ENCODE measurements at regions not wholly inside any gene's neighbourhood (a gene's known extent, or its start where the extent isn't known, plus 50 kb on each side); places are given as distances from the start of the nearest gene placed in this dataset.
A peak's percentile ranks its signal among the peaks of the same experiment; 100 is the strongest.
"Not testable (repeated sequence)": the region's sequence is repeated elsewhere in the genome, so short reads cannot be mapped to it uniquely, and the experiment has no call there.

DNA sequence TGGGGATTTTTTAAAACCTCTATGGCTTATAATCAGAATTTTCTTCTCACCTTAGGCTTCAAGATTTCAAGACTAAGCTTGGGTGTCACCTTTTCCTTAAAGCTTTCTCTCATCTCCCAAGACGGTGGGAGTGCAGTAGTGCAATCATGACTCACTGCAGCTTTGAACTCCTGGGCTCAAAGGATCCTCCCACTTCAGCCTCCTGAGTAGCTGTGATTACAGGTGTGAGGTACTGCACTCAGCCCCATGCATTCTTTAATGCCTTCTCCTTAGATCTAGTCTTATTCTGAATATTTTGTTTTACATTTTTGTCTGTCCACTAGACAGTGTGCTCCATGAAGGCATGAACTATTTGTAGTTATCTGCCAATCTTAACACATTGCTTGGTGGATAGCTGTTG lies 55.7 kb upstream of the FAT3 start:
- H3K27ac ChIP-seq = no peak overlapping the region
- in situ Hi-C loops (cut with MboI; ENCODE audit: low pct_unique_long_range_greater_than_20kb in 2 of 9, low sequenced_read_pairs in 9 of 9, unreplicated experiment in 9 of 9) = no loop called here
- no peaks in the 10 kb centered on the region for H3K4me1 ChIP-seq (replicated peaks in 1 of 2)
- WGBS, 10 experiments = 0 to 86% (median 56%) methylated on average over 1 of the region's 1 CpG; no CpG with 5 or more reads in 4 of the 10 experiments
- H3K4me3 ChIP-seq = no peak overlapping the region
- ATAC-seq (replicated peaks in 6 of 8) = no peak

- 25 to 100% (median 72%) methylated on average over 1 to 4 of the region's 4 CpGs for whole genome bisulfite sequencing, 10 experiments
- no peak overlapping the region for H3K4me3 ChIP-seq
- in situ Hi-C loops (cut with MboI; ENCODE audit: low pct_unique_long_range_greater_than_20kb in 2 of 9, low sequenced_read_pairs in 9 of 9, unreplicated experiment in 9 of 9) = no loop called here
Measured at GRCh38 chr11:92167571-92167970, 57.0 kb upstream of the FAT3 start.

GRCh38 chr11:92166335-92166734 lies 58.3 kb upstream of the FAT3 start:
- 0 to 92% (median 60%) methylated on average over 1 to 3 of the region's 3 CpGs; no CpG with 5 or more reads in 2 of the 10 experiments for WGBS, 10 experiments
- H3K4me3 ChIP-seq = no peak overlapping the region
- H3K27ac ChIP-seq = no peak overlapping the region
- ATAC-seq (replicated peaks in 6 of 8) = no peak
- in situ Hi-C loops (cut with MboI; ENCODE audit: low pct_unique_long_range_greater_than_20kb in 2 of 9, low sequenced_read_pairs in 9 of 9, unreplicated experiment in 9 of 9) = no loop called here
- H3K4me1 ChIP-seq (replicated peaks in 1 of 2) = no peaks in the 10 kb centered on the region

More at GRCh38 chr11:92167571-92167970, 57.0 kb upstream of the FAT3 start:
- no peak for ATAC-seq (replicated peaks in 6 of 8)
- no peaks in the 10 kb centered on the region for H3K4me1 ChIP-seq (replicated peaks in 1 of 2)
- no peak overlapping the region for H3K27ac ChIP-seq

DNA sequence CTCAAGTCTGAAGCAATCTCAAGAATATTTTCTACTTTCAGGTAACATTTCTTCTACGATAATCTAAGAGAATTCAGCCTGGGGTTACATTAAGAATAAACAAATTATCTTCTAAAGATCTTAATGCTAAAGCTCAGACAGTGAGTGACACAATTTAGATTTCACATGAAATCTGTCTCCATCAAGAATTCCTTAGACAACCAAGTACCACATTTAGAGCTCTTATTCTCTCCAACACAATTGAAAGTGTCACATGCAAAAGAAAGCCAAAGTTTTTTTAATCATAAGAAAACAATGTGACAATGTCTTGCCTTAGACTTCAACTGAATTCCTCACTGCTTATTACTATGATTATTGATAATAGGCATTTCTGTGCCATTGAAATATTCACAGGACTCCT lies 60.7 kb upstream of the FAT3 start:
- WGBS, 10 experiments = 0 to 100% (median 83%) methylated on average over 1 of the region's 1 CpG
- in situ Hi-C loops (cut with MboI; ENCODE audit: low pct_unique_long_range_greater_than_20kb in 2 of 9, low sequenced_read_pairs in 9 of 9, unreplicated experiment in 9 of 9) = no loop called here

GRCh38 chr11:92162776-92163175 lies 61.8 kb upstream of the FAT3 start:
- in situ Hi-C loops (cut with MboI; ENCODE audit: low pct_unique_long_range_greater_than_20kb in 2 of 9, low sequenced_read_pairs in 9 of 9, unreplicated experiment in 9 of 9) = no loop called here
- Histone ChIP-seq H3K27ac (no peak overlapping the region), H3K4me1 (replicated peaks in 1 of 2) (no peaks in the 10 kb centered on the region), H3K4me3 (no peak overlapping the region)
- 0 to 100% (median 60%) methylated on average over 1 to 2 of the region's 2 CpGs; no CpG with 5 or more reads in 3 of the 10 experiments for WGBS, 10 experiments
- no peak for ATAC-seq (replicated peaks in 6 of 8)

More for the DNA sequence above, 60.7 kb upstream of the FAT3 start:
- Histone ChIP-seq H3K27ac (no peak overlapping the region), H3K4me1 (replicated peaks in 1 of 2) (no peaks in the 10 kb centered on the region), H3K4me3 (no peak overlapping the region)
- no peak for ATAC-seq (replicated peaks in 6 of 8)

DNA sequence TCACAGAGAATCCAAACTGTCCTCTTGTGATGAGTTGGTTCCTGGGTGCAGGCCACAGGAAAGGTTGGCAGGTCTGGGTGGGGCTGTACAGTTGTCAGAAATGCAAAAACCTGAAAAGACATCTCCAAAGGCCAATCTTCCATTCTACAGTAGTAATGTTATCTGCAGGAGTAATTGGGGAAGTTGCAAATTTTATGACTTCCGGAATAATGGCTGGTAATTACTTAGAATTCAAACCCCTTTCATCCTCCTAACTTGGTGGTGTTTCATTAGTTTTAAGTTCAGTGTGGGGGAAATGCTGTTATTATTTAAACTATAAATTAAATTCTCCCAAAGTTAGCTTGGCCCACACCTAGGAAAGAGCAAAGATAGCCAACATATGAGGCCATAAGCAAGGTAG lies 64.7 kb upstream of the FAT3 start:
- WGBS, 10 experiments = 40 to 100% (median 81%) methylated on average over 1 of the region's 1 CpG; no CpG with 5 or more reads in 2 of the 10 experiments
- in situ Hi-C loops (cut with MboI; ENCODE audit: low pct_unique_long_range_greater_than_20kb in 2 of 9, low sequenced_read_pairs in 9 of 9, unreplicated experiment in 9 of 9) = no loop called here
- ATAC-seq (replicated peaks in 6 of 8) = no peak

GRCh38 chr11:92157390-92157789 lies 67.2 kb upstream of the FAT3 start:
- no CpG with 5 or more reads among the region's 35 CpGs for WGBS, 10 experiments
- in situ Hi-C loops (cut with MboI; ENCODE audit: low pct_unique_long_range_greater_than_20kb in 2 of 9, low sequenced_read_pairs in 9 of 9, unreplicated experiment in 9 of 9); H3K4me3 ChIP-seq; ATAC-seq (replicated peaks in 6 of 8); H3K4me1 ChIP-seq (replicated peaks in 1 of 2); H3K27ac ChIP-seq: not testable (repeated sequence)

More for the DNA sequence above, 64.7 kb upstream of the FAT3 start:
- H3K27ac ChIP-seq = no peak overlapping the region
- H3K4me1 ChIP-seq (replicated peaks in 1 of 2) = no peaks in the 10 kb centered on the region
- H3K4me3 ChIP-seq = no peak overlapping the region

GRCh38 chr11:92154611-92155010 lies 70.0 kb upstream of the FAT3 start:
- H3K4me3 ChIP-seq = no peak overlapping the region
- H3K27ac ChIP-seq = no peak overlapping the region
- no peak for ATAC-seq (replicated peaks in 6 of 8)
- WGBS, 10 experiments = 0 to 100% (median 82%) methylated on average over 1 to 3 of the region's 4 CpGs; no CpG with 5 or more reads in 2 of the 10 experiments
- in situ Hi-C loops (cut with MboI; ENCODE audit: low pct_unique_long_range_greater_than_20kb in 2 of 9, low sequenced_read_pairs in 9 of 9, unreplicated experiment in 9 of 9) = no loop called here
- H3K4me1 ChIP-seq (replicated peaks in 1 of 2) = no peaks in the 10 kb centered on the region

GRCh38 chr11:92154110-92154509 lies 70.5 kb upstream of the FAT3 start:
- Histone ChIP-seq H3K4me1 (replicated peaks in 1 of 2) (no peaks in the 10 kb centered on the region), H3K27ac (no peak overlapping the region), H3K4me3 (no peak overlapping the region)
- 36 to 73% (median 52%) methylated on average over 1 to 2 of the region's 2 CpGs for WGBS, 10 experiments
- in situ Hi-C loops (cut with MboI; ENCODE audit: low pct_unique_long_range_greater_than_20kb in 2 of 9, low sequenced_read_pairs in 9 of 9, unreplicated experiment in 9 of 9) = no loop called here
- no peak for ATAC-seq (replicated peaks in 6 of 8)

- no peak overlapping the region for H3K27ac ChIP-seq
- H3K4me3 ChIP-seq = no peak overlapping the region
- in situ Hi-C loops (cut with MboI; ENCODE audit: low pct_unique_long_range_greater_than_20kb in 2 of 9, low sequenced_read_pairs in 9 of 9, unreplicated experiment in 9 of 9) = no loop called here
- ATAC-seq (replicated peaks in 6 of 8) = no peak
- 4 to 100% (median 95%) methylated on average over 1 to 2 of the region's 2 CpGs; no CpG with 5 or more reads in 1 of the 10 experiments for WGBS, 10 experiments
- no peaks in the 10 kb centered on the region for H3K4me1 ChIP-seq (replicated peaks in 1 of 2)
Measured at GRCh38 chr11:92153542-92153941, 71.1 kb upstream of the FAT3 start.

GRCh38 chr11:92152245-92152644 lies 72.4 kb upstream of the FAT3 start:
- Histone ChIP-seq H3K4me3 (no peak overlapping the region), H3K4me1 (replicated peaks in 1 of 2) (no peaks in the 10 kb centered on the region), H3K27ac (no peak overlapping the region)
- ATAC-seq (replicated peaks in 6 of 8) = peak in 1 of 8 experiments; percentile 60
- 0 to 100% (median 59%) methylated on average over 1 to 7 of the region's 7 CpGs; no CpG with 5 or more reads in 4 of the 10 experiments for WGBS, 10 experiments
- in situ Hi-C loops (cut with MboI; ENCODE audit: low pct_unique_long_range_greater_than_20kb in 2 of 9, low sequenced_read_pairs in 9 of 9, unreplicated experiment in 9 of 9) = no loop called here

DNA sequence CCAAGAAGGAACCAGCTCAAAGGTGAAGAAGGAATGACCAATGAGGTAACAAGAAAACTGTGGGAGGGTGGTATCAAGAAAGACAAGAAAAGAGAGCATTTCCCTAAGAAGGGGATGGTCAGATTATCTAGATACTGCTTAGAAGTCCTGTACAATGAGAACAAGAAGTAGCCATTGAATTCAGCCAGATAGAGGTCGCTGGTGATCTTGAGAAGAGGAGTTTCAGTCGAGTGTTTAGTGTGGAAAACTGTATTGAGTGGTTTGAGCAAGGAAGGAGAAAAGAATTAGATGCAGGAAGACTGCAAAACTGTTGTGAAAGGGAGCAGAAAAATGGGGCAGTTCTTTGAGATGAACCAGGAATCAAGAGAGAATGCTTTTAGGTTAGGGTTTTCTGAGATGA lies 74.6 kb upstream of the FAT3 start:
- H3K4me1 ChIP-seq (replicated peaks in 1 of 2) = no peaks in the 10 kb centered on the region
- ATAC-seq (replicated peaks in 6 of 8) = no peak
- H3K4me3 ChIP-seq = no peak overlapping the region
- no peak overlapping the region for H3K27ac ChIP-seq
- WGBS, 10 experiments = 0 to 67% (median 17%) methylated on average over 1 to 2 of the region's 2 CpGs; no CpG with 5 or more reads in 1 of the 10 experiments
- in situ Hi-C loops (cut with MboI; ENCODE audit: low pct_unique_long_range_greater_than_20kb in 2 of 9, low sequenced_read_pairs in 9 of 9, unreplicated experiment in 9 of 9) = no loop called here

- ATAC-seq (replicated peaks in 6 of 8) = no peak
- H3K4me1 ChIP-seq (replicated peaks in 1 of 2) = no peaks in the 10 kb centered on the region
- in situ Hi-C loops (cut with MboI; ENCODE audit: low pct_unique_long_range_greater_than_20kb in 2 of 9, low sequenced_read_pairs in 9 of 9, unreplicated experiment in 9 of 9) = no loop called here
- H3K27ac ChIP-seq = no peak overlapping the region
- H3K4me3 ChIP-seq = no peak overlapping the region
Measured at GRCh38 chr11:92141725-92142124, 82.9 kb upstream of the FAT3 start.

GRCh38 chr11:92141159-92141558 lies 83.5 kb upstream of the FAT3 start:
- no peak for ATAC-seq (replicated peaks in 6 of 8)
- WGBS, 10 experiments = 7 to 100% (median 93%) methylated on average over 1 to 3 of the region's 3 CpGs; no CpG with 5 or more reads in 3 of the 10 experiments
- no peak overlapping the region for H3K4me3 ChIP-seq
- H3K27ac ChIP-seq = no peak overlapping the region
- H3K4me1 ChIP-seq (replicated peaks in 1 of 2) = no peaks in the 10 kb centered on the region
- in situ Hi-C loops (cut with MboI; ENCODE audit: low pct_unique_long_range_greater_than_20kb in 2 of 9, low sequenced_read_pairs in 9 of 9, unreplicated experiment in 9 of 9) = no loop called here
